ENCODE measurements at regions not wholly inside any gene's neighbourhood (a gene's known extent, or its start where the extent isn't known, plus 50 kb on each side); places are given as distances from the start of the nearest gene placed in this dataset.

- Mint-ChIP-seq H3K27ac (ENCODE audit: low read depth, unreplicated experiment) (no peak overlapping the region), H3K4me1 (ENCODE audit: insufficient read depth, unreplicated experiment) (no peaks in the 10 kb centered on the region), H3K9me3 (ENCODE audit: unreplicated experiment) (no peaks in the 10 kb centered on the region), H3K36me3 (ENCODE audit: insufficient read depth, unreplicated experiment) (no peaks in the 10 kb centered on the region), H3K27me3 (ENCODE audit: insufficient read depth, unreplicated experiment) (peaks cover 27% of the 10 kb centered on the region), H3K4me3 (ENCODE audit: unreplicated experiment) (no peak overlapping the region)
- no peak for DNase-seq (ENCODE audit: unreplicated experiment)
- POLR2A ChIA-PET = no interaction called here
- TF ChIP-seq, protein P1, sequence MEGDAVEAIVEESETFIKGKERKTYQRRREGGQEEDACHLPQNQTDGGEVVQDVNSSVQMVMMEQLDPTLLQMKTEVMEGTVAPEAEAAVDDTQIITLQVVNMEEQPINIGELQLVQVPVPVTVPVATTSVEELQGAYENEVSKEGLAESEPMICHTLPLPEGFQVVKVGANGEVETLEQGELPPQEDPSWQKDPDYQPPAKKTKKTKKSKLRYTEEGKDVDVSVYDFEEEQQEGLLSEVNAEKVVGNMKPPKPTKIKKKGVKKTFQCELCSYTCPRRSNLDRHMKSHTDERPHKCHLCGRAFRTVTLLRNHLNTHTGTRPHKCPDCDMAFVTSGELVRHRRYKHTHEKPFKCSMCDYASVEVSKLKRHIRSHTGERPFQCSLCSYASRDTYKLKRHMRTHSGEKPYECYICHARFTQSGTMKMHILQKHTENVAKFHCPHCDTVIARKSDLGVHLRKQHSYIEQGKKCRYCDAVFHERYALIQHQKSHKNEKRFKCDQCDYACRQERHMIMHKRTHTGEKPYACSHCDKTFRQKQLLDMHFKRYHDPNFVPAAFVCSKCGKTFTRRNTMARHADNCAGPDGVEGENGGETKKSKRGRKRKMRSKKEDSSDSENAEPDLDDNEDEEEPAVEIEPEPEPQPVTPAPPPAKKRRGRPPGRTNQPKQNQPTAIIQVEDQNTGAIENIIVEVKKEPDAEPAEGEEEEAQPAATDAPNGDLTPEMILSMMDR (IDR thresholded peaks at IDR 0.05; ENCODE audit: unreplicated experiment) = no peak
- BruUV-seq (replicated peaks) = no TSS peak
- CTCF ChIA-PET = interaction anchor here (1.2 kb wide), 1 partner anchor 9 kb away, joined by 3 read pairs; no protein-coding TSS in a partner anchor
- intact Hi-C loops (cut with micrococcal nuclease) = no loop called here
Measured at GRCh38 chr2:3065928-3066327, 311.7 kb downstream of the EIPR1 start.

- DNase-seq (ENCODE audit: unreplicated experiment) = no peak
- BruUV-seq (replicated peaks) = no TSS peak
- Mint-ChIP-seq H3K27me3 (ENCODE audit: insufficient read depth, unreplicated experiment) (peaks cover 27% of the 10 kb centered on the region), H3K36me3 (ENCODE audit: insufficient read depth, unreplicated experiment) (no peaks in the 10 kb centered on the region), H3K27ac (ENCODE audit: low read depth, unreplicated experiment) (no peak overlapping the region), H3K4me3 (ENCODE audit: unreplicated experiment) (no peak overlapping the region), H3K9me3 (ENCODE audit: unreplicated experiment) (peaks cover 5% of the 10 kb centered on the region), H3K4me1 (ENCODE audit: insufficient read depth, unreplicated experiment) (no peaks in the 10 kb centered on the region)
- POLR2A ChIA-PET = no interaction called here
- CTCF ChIA-PET = no interaction called here
- TF ChIP-seq, protein P1 (IDR thresholded peaks at IDR 0.05; ENCODE audit: unreplicated experiment) = no peak
- intact Hi-C loops (cut with micrococcal nuclease) = no loop called here
Measured at GRCh38 chr2:3062476-3063260, 314.9 kb downstream of the EIPR1 start.

DNA sequence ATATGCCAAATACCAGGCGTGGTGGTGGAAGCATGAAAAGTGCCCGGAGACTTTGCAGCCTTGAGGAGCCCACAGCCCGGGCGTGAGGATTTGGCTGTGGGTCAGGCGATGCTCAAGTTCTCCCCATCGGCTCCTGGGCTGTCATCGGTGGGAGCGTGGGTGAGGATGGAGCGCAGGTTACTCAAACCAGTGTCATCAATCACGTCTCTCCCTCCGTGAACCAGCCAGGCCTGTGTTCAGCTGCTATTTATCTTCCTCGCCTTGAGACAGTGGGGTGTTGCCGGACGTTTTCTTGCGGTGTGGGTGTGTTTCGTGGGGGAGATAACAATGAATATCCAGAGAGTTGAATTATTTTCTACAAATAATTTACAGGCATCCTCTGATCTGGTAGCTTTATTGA is 317.6 kb downstream of the EIPR1 start:
- no peaks in the 10 kb centered on the region for H3K4me1 Mint-ChIP-seq (ENCODE audit: insufficient read depth, unreplicated experiment)
- CTCF ChIA-PET = no interaction called here
- TF ChIP-seq, protein P1 (IDR thresholded peaks at IDR 0.05; ENCODE audit: unreplicated experiment) = no peak

DNA sequence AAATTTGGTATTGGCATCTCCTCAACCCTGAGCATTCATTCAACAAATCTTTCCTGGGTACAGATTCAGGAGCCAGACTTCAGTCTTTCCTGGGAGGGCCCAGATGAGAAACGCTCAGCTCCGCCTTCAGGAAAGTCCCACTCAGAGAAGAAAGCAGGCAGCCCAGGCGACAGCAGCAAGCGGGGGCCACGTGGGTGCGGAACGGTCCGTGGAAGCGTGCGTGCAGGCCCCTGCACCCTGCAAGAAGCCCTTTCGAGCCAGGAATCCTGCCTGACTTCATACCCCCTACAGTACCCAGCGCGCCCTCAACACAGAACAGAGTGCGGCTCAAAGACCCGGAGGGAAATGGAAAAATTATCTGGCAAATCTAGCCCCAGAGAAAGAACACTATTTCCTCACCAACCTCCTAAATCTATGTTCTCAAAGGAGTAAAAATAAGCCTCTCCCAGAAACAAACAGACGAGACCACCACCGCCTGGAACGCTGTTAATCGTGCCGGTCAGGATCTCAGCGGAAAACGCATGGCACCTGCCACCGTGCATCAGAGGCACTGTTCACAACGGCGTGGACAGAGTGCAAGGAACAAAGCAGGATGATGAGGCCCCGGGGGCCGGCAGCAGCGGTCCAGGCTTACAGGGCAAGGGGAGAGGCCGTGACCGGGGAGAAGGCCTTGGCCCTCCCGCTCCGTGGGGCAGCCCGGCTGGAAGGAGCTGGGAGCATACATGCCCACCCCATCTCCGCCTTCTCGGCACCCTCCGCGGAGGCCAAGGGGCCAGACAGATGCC is 318.3 kb downstream of the EIPR1 start:
- Mint-ChIP-seq H3K4me1 (ENCODE audit: insufficient read depth, unreplicated experiment) (no peaks in the 10 kb centered on the region), H3K27me3 (ENCODE audit: insufficient read depth, unreplicated experiment) (no peaks in the 10 kb centered on the region), H3K36me3 (ENCODE audit: insufficient read depth, unreplicated experiment) (no peaks in the 10 kb centered on the region), H3K27ac (ENCODE audit: low read depth, unreplicated experiment) (no peak overlapping the region), H3K4me3 (ENCODE audit: unreplicated experiment) (no peak overlapping the region), H3K9me3 (ENCODE audit: unreplicated experiment) (peaks cover 10% of the 10 kb centered on the region)
- BruUV-seq (replicated peaks) = no TSS peak
- intact Hi-C loops (cut with micrococcal nuclease) = no loop called here
- POLR2A ChIA-PET = no interaction called here
- TF ChIP-seq, protein P1 (IDR thresholded peaks at IDR 0.05; ENCODE audit: unreplicated experiment) = no peak
- CTCF ChIA-PET = no interaction called here
- no peak for DNase-seq (ENCODE audit: unreplicated experiment)

More for the DNA sequence above, 317.6 kb downstream of the EIPR1 start:
- Mint-ChIP-seq H3K9me3 (ENCODE audit: unreplicated experiment) (peaks cover 10% of the 10 kb centered on the region), H3K27ac (ENCODE audit: low read depth, unreplicated experiment) (no peak overlapping the region), H3K4me3 (ENCODE audit: unreplicated experiment) (no peak overlapping the region), H3K36me3 (ENCODE audit: insufficient read depth, unreplicated experiment) (no peaks in the 10 kb centered on the region), H3K27me3 (ENCODE audit: insufficient read depth, unreplicated experiment) (peaks cover 7% of the 10 kb centered on the region)
- DNase-seq (ENCODE audit: unreplicated experiment) = no peak
- no TSS peak for BruUV-seq (replicated peaks)
- POLR2A ChIA-PET = no interaction called here
- intact Hi-C loops (cut with micrococcal nuclease) = no loop called here

Data from MCF 10A (cell line).